ENCODE measurements at regions not wholly inside any gene's neighbourhood (a gene's known extent, or its start where the extent isn't known, plus 50 kb on each side); places are given as distances from the start of the nearest gene placed in this dataset.
"Not testable (repeated sequence)": the region's sequence is repeated elsewhere in the genome, so short reads cannot be mapped to it uniquely, and the experiment has no call there.

GRCh38 chr4:116628598-116628997 lies 456.8 kb downstream of the TRAM1L1 start:
- Mint-ChIP-seq H3K4me3 (no peak overlapping the region), H3K9me3 (no peaks in the 10 kb centered on the region), H3K4me1 (ENCODE audit: low read depth) (no peaks in the 10 kb centered on the region), H3K27me3 (no peaks in the 10 kb centered on the region), H3K27ac (no peak overlapping the region), H3K36me3 (ENCODE audit: low read depth) (no peaks in the 10 kb centered on the region)
- ATAC-seq (ENCODE audit: poor library complexity) (no peak), DNase-seq (no peak)
- Histone ChIP-seq H3K4me1 (ENCODE audit: insufficient read depth, low read length) (no peaks in the 10 kb centered on the region), H3K36me3 (ENCODE audit: insufficient read depth, low read length) (no peaks in the 10 kb centered on the region), H3K27me3 (ENCODE audit: control insufficient read depth in 1 of 2, insufficient read depth in 2 of 2, low read length in 2 of 2) (no peaks in the 10 kb centered on the region), H3K9me3 (ENCODE audit: control insufficient read depth in 1 of 2, insufficient read depth in 1 of 2, low read length in 2 of 2) (no peaks in the 10 kb centered on the region), H3K27ac (ENCODE audit: low read depth in 1 of 2, low read length in 2 of 2) (no peak overlapping the region), H3K4me3 (ENCODE audit: low read length) (no peak overlapping the region)
- intact Hi-C loops (cut with DNase I, micrococcal nuclease): no loop called here
- CTCF ChIA-PET: no interaction called here
- POLR2A ChIA-PET: no interaction called here
- TF ChIP-seq CTCF (IDR thresholded peaks at IDR 0.05): no peak

- Histone ChIP-seq H3K4me1 (ENCODE audit: insufficient read depth, low read length) (no peaks in the 10 kb centered on the region), H3K9me3 (ENCODE audit: control insufficient read depth in 1 of 2, insufficient read depth in 1 of 2, low read length in 2 of 2) (no peaks in the 10 kb centered on the region), H3K27ac (ENCODE audit: low read depth in 1 of 2, low read length in 2 of 2) (no peak overlapping the region), H3K4me3 (ENCODE audit: low read length) (no peak overlapping the region), H3K36me3 (ENCODE audit: insufficient read depth, low read length) (no peaks in the 10 kb centered on the region), H3K27me3 (ENCODE audit: control insufficient read depth in 1 of 2, insufficient read depth in 2 of 2, low read length in 2 of 2) (no peaks in the 10 kb centered on the region)
- Mint-ChIP-seq H3K9me3 (no peaks in the 10 kb centered on the region), H3K27me3 (no peaks in the 10 kb centered on the region), H3K27ac (no peak overlapping the region), H3K4me1 (ENCODE audit: low read depth) (no peaks in the 10 kb centered on the region), H3K4me3 (no peak overlapping the region), H3K36me3 (ENCODE audit: low read depth) (no peaks in the 10 kb centered on the region)
- TF ChIP-seq CTCF (IDR thresholded peaks at IDR 0.05): no peak
- POLR2A ChIA-PET: no interaction called here
- intact Hi-C loops (cut with DNase I, micrococcal nuclease): no loop called here
- ATAC-seq (ENCODE audit: poor library complexity) (no peak), DNase-seq (no peak)
- CTCF ChIA-PET: no interaction called here
These were observed 457.8 kb downstream of the TRAM1L1 start for GRCh38 chr4:116627545-116627944.

GRCh38 chr4:116619508-116619907 lies 465.9 kb downstream of the TRAM1L1 start:
- CTCF ChIA-PET; H3K4me1 Mint-ChIP-seq (ENCODE audit: low read depth); H3K36me3 ChIP-seq (ENCODE audit: insufficient read depth, low read length); H3K9me3 ChIP-seq (ENCODE audit: control insufficient read depth in 1 of 2, insufficient read depth in 1 of 2, low read length in 2 of 2); DNase-seq; intact Hi-C loops (cut with DNase I, micrococcal nuclease); H3K4me3 ChIP-seq (ENCODE audit: low read length); H3K4me3 Mint-ChIP-seq; H3K27ac Mint-ChIP-seq; H3K4me1 ChIP-seq (ENCODE audit: insufficient read depth, low read length); ATAC-seq (ENCODE audit: poor library complexity); POLR2A ChIA-PET; H3K27me3 Mint-ChIP-seq; H3K9me3 Mint-ChIP-seq; H3K27me3 ChIP-seq (ENCODE audit: control insufficient read depth in 1 of 2, insufficient read depth in 2 of 2, low read length in 2 of 2); H3K27ac ChIP-seq (ENCODE audit: low read depth in 1 of 2, low read length in 2 of 2); H3K36me3 Mint-ChIP-seq (ENCODE audit: low read depth): not testable (repeated sequence)

- H3K4me3 Mint-ChIP-seq: no peak overlapping the region
- Histone ChIP-seq H3K27ac (ENCODE audit: low read depth in 1 of 2, low read length in 2 of 2) (no peak overlapping the region), H3K27me3 (ENCODE audit: control insufficient read depth in 1 of 2, insufficient read depth in 2 of 2, low read length in 2 of 2) (no peaks in the 10 kb centered on the region), H3K4me3 (ENCODE audit: low read length) (no peak overlapping the region), H3K4me1 (ENCODE audit: insufficient read depth, low read length) (no peaks in the 10 kb centered on the region), H3K9me3 (ENCODE audit: control insufficient read depth in 1 of 2, insufficient read depth in 1 of 2, low read length in 2 of 2) (peaks cover 0 to 3% of the 10 kb centered on the region in 2 experiments), H3K36me3 (ENCODE audit: insufficient read depth, low read length) (no peaks in the 10 kb centered on the region)
- intact Hi-C loops (cut with DNase I, micrococcal nuclease): no loop called here
- H3K9me3 Mint-ChIP-seq: peaks cover 3% of the 10 kb centered on the region
- TF ChIP-seq CTCF (IDR thresholded peaks at IDR 0.05): no peak
- DNase-seq (no peak), ATAC-seq (ENCODE audit: poor library complexity) (no peak)
- CTCF ChIA-PET: no interaction called here
- H3K36me3 Mint-ChIP-seq (ENCODE audit: low read depth): no peaks in the 10 kb centered on the region
- POLR2A ChIA-PET: no interaction called here
- no peaks in the 10 kb centered on the region for H3K27me3 Mint-ChIP-seq
- no peak overlapping the region for H3K27ac Mint-ChIP-seq
- H3K4me1 Mint-ChIP-seq (ENCODE audit: low read depth): no peaks in the 10 kb centered on the region
These were observed 466.7 kb downstream of the TRAM1L1 start for GRCh38 chr4:116618638-116619037.
